Spleen (tissue), 7 donors: ENCODE measurements at regions not wholly inside any gene's neighbourhood (a gene's known extent, or its start where the extent isn't known, plus 50 kb on each side); places are given as distances from the start of the nearest gene placed in this dataset.

Source experiments
- CTCF ChIP-seq, 11 experiments: fragments of 200-600 bp in 7 of 11; fragments of 450-650 bp in 4 of 11; sonication (generic) in 4 of 11; IDR thresholded peaks in 8 of 11; conservative IDR thresholded peaks in 3 of 11; 1 replicate in 7 of 11; 2 replicates in 4 of 11; pipeline versions ENCODE4 v1.4.0 to v1.8.0; 2016 to 2021; ENCODE audit warnings: antibody characterized with exemption in 11 of 11, inconsistent platforms in 4 of 11, mild to moderate bottlenecking in 1 of 11
- POLR2A ChIP-seq, 3 donors: fragments of 450-650 bp; IDR thresholded peaks; one replicate each; pipeline ENCODE4 v1.5.1; 2017; ENCODE audit warnings: antibody characterized with exemption in 3 of 3, mild to moderate bottlenecking in 1 of 3
- POLR2AphosphoS5 ChIP-seq, 3 donors: sonication (generic); formaldehyde crosslinking; IDR thresholded peaks; one replicate each; pipeline ENCODE4 v1.5.1; 2017; ENCODE audit warnings: antibody characterized with exemption in 3 of 3
- donor health status: DM: no; HTN: no; CAD: no; lungs with moderate emphysema.
- donor health status: DM: no; HTN: no; CAD: no.
- donor health status: DM: no; HTN: no; CAD: no.

- TF ChIP-seq CTCF (IDR thresholded peaks at IDR 0.05 in 8 of 11, conservative IDR thresholded peaks at IDR 0.05 in 3 of 11) (no peak), POLR2A (IDR thresholded peaks at IDR 0.05) (no peak), POLR2AphosphoS5 (IDR thresholded peaks at IDR 0.05) (no peak)
Observed at GRCh38 chr2:120567128-120567527, 168.5 kb upstream of the GLI2 start.
